Neural progenitor cell (in vitro differentiated cells): ENCODE measurements at regions not wholly inside any gene's neighbourhood (a gene's known extent, or its start where the extent isn't known, plus 50 kb on each side); places are given as distances from the start of the nearest gene placed in this dataset.

Source experiments
- DNase-seq: peaks from one replicate; pipeline ENCODE4 v3.0.0-alpha.2; 2016; ENCODE audit warnings: low spot score
- H2AFZ ChIP-seq: fragments of 200-600 bp; sonication (generic); replicated peaks from 2 replicates; pipeline ENCODE4 v1.6.1; 2016; ENCODE audit warnings: antibody characterized with exemption
- H3F3A ChIP-seq: fragments of 200-600 bp; sonication (generic); 2 replicates; pipeline ENCODE4 v1.6.1; 2016; ENCODE audit warnings: antibody characterized with exemption, low read depth
- H3K27ac ChIP-seq: fragments of 200-600 bp; sonication (generic); 2 replicates; pipeline ENCODE4 v1.5.1; 2016; ENCODE audit warnings: mild to moderate bottlenecking
- H3K27me3 ChIP-seq: fragments of 200-600 bp; sonication (generic); 2 replicates; pipeline ENCODE4 v1.6.1; 2016; ENCODE audit warnings: mild to moderate bottlenecking, moderate library complexity
- H3K36me3 ChIP-seq: fragments of 200-600 bp; sonication (generic); 2 replicates; pipeline ENCODE4 v1.5.1; 2016
- H3K4me1 ChIP-seq: fragments of 200-600 bp; sonication (generic); 2 replicates; pipeline ENCODE4 v1.6.1; 2016; ENCODE audit warnings: mixed run types
- H3K4me2 ChIP-seq: fragments of 200-600 bp; sonication (generic); 2 replicates; pipeline ENCODE4 v1.6.1; 2016
- H3K4me3 ChIP-seq: fragments of 200-600 bp; sonication (generic); 2 replicates; pipeline ENCODE4 v1.5.1; 2016
- H3K79me2 ChIP-seq: fragments of 200-600 bp; sonication (generic); 2 replicates; pipeline ENCODE4 v1.6.1; 2016; ENCODE audit warnings: low read depth
- H3K9ac ChIP-seq: fragments of 200-600 bp; sonication (generic); 2 replicates; pipeline ENCODE4 v1.6.1; 2016
- H3K9me3 ChIP-seq: fragments of 200-600 bp; sonication (generic); 2 replicates; pipeline ENCODE4 v1.5.1; 2016; ENCODE audit warnings: low read depth
- H4K20me1 ChIP-seq: fragments of 200-600 bp; sonication (generic); 2 replicates; pipeline ENCODE4 v1.6.1; 2016; ENCODE audit warnings: low read depth
- H3K27ac Mint-ChIP-seq: 3 replicates; pipeline ENCODE4 v1.8.0; 2021; ENCODE audit warnings: mixed read lengths
- H3K27me3 Mint-ChIP-seq: 2 replicates; pipeline ENCODE4 v1.8.0; 2022; ENCODE audit warnings: low read depth, mild to moderate bottlenecking, inconsistent platforms, moderate library complexity, mixed read lengths; ENCODE audit not compliant: insufficient read depth
- H3K36me3 Mint-ChIP-seq: 3 replicates; pipeline ENCODE4 v1.8.0; 2021; ENCODE audit warnings: mixed read lengths
- H3K4me1 Mint-ChIP-seq: 3 replicates; pipeline ENCODE4 v1.8.0; 2021; ENCODE audit warnings: mixed read lengths
- H3K4me3 Mint-ChIP-seq: 3 replicates; pipeline ENCODE4 v1.8.0; 2021; ENCODE audit warnings: mild to moderate bottlenecking, moderate library complexity, mixed read lengths
- H3K9me3 Mint-ChIP-seq: 3 replicates; pipeline ENCODE4 v1.8.0; 2020; ENCODE audit warnings: mixed read lengths
- EZH2 ChIP-seq: fragments of 200-600 bp; sonication (generic); IDR thresholded peaks from 2 replicates; pipeline ENCODE4 v1.6.1; 2017; ENCODE audit warnings: antibody characterized with exemption, mild to moderate bottlenecking, moderate library complexity
- EZH2phosphoT487 ChIP-seq: fragments of 200-600 bp; sonication (generic); IDR thresholded peaks from 2 replicates; pipeline ENCODE4 v1.6.1; 2017; ENCODE audit warnings: antibody characterized with exemption
- TF ChIP-seq, protein P1 (sequence below): fragments of 200-600 bp; sonication (generic); IDR thresholded peaks from 2 replicates; pipeline ENCODE4 v1.5.1; 2017; ENCODE audit warnings: antibody characterized with exemption, mild to moderate bottlenecking

DNA sequence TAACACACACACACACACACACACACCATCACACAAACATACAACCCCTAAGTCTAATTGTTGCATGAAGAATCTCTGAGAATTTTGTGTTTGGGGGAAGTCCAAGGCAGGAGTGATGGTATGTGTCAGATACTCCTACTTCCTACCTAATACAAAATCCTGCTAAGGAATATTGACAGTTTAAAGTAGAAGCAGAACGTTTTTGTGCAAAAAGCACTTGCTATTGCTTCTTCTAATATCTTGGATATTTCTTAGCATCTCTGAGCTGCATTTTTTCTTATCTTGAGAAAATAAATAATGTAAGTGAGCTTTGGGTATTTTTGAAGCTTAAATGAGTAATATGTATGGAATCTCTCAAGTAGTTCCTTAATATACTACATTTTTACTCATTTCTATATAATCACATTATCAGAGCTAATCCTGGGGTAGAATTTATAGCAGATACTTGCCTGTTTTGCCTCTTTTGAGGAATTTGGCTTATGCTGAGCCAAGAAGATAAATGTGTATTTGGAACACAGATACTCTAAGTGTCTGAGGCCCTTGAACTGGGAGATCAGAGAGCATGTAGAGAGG lies 212.3 kb downstream of the DKK1 start:
- Histone ChIP-seq H3K4me3 (no peak overlapping the region), H3K27me3 (no peaks in the 10 kb centered on the region), H3F3A (no peaks in the 10 kb centered on the region), H3K4me2 (no peak overlapping the region), H3K9ac (no peak overlapping the region), H3K9me3 (no peaks in the 10 kb centered on the region), H3K36me3 (no peaks in the 10 kb centered on the region), H3K79me2 (no peaks in the 10 kb centered on the region), H4K20me1 (no peaks in the 10 kb centered on the region), H2AFZ (no peak overlapping the region), H3K27ac (no peak overlapping the region), H3K4me1 (no peaks in the 10 kb centered on the region)
- Mint-ChIP-seq H3K36me3 (no peaks in the 10 kb centered on the region), H3K27ac (no peak overlapping the region), H3K9me3 (peaks cover 8% of the 10 kb centered on the region), H3K27me3 (no peaks in the 10 kb centered on the region), H3K4me3 (no peak overlapping the region), H3K4me1 (no peaks in the 10 kb centered on the region)
- TF ChIP-seq, protein P1, sequence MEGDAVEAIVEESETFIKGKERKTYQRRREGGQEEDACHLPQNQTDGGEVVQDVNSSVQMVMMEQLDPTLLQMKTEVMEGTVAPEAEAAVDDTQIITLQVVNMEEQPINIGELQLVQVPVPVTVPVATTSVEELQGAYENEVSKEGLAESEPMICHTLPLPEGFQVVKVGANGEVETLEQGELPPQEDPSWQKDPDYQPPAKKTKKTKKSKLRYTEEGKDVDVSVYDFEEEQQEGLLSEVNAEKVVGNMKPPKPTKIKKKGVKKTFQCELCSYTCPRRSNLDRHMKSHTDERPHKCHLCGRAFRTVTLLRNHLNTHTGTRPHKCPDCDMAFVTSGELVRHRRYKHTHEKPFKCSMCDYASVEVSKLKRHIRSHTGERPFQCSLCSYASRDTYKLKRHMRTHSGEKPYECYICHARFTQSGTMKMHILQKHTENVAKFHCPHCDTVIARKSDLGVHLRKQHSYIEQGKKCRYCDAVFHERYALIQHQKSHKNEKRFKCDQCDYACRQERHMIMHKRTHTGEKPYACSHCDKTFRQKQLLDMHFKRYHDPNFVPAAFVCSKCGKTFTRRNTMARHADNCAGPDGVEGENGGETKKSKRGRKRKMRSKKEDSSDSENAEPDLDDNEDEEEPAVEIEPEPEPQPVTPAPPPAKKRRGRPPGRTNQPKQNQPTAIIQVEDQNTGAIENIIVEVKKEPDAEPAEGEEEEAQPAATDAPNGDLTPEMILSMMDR, result no peak
- TF ChIP-seq EZH2phosphoT487, result no peak
- no peak for TF ChIP-seq EZH2
- no peak for DNase-seq

DNA sequence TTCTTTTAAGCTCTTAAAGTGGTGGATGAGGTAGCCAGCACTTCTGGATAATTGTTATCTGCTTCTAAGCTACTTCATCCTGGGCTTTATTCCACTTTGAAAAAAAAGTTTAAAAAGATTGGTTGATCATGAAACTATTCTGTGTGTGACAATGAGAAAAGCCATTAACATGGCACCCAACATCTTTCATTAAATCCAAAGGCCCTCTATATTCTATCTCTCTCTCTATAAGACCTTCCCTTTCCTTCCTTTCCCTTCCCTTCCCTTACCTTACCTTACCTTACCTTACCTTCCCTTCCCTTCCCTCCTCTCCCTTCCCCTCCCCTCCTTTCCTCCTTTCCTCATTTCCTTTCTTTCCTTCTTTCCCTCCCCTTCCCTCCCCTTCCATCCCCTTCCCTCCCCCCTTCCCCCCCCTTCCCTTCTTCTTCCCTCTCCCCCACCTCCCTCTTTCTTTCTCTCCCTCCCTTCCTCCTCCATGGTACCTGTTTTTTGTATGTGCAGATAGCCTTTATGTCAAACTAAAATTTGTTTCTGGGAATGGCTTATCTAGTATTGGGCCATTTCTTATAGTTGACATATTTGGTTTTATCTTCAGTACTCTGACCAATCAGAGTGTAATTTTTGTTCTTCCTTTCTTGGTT lies 218.7 kb downstream of the DKK1 start:
- Mint-ChIP-seq H3K27me3 (no peaks in the 10 kb centered on the region), H3K36me3 (no peaks in the 10 kb centered on the region), H3K4me1 (no peaks in the 10 kb centered on the region), H3K27ac (no peak overlapping the region), H3K4me3 (no peak overlapping the region), H3K9me3 (peaks cover 8% of the 10 kb centered on the region)
- Histone ChIP-seq H3K27ac (no peak overlapping the region), H3K9ac (no peak overlapping the region), H3K36me3 (no peaks in the 10 kb centered on the region), H2AFZ (no peak overlapping the region), H3K4me1 (no peaks in the 10 kb centered on the region), H3K27me3 (no peaks in the 10 kb centered on the region), H3K79me2 (no peaks in the 10 kb centered on the region), H3K4me3 (no peak overlapping the region), H3K9me3 (no peaks in the 10 kb centered on the region), H4K20me1 (no peaks in the 10 kb centered on the region), H3K4me2 (no peak overlapping the region), H3F3A (no peaks in the 10 kb centered on the region)
- no peak for DNase-seq
- TF ChIP-seq EZH2 (no peak), EZH2phosphoT487 (no peak)
- TF ChIP-seq, protein P1, result no peak

DNA sequence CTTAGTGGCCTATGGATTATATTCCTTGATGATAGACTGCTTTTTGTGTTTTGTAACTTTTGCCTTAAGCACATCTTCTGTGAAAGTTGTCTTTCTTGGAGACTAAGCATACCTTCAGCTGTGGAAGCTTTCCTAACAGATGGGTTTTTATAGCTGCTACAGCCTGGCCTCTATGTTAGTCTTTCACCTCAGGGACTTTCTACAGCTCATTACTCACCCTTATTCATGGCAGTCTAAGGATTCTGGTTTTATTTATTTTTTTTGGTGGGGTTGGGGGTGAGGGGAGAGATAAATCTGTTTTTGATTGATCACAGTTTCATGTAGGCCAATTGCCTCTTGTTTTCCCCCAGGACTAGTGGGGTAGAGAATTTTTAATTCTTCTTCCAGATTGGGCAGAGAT lies 219.9 kb downstream of the DKK1 start:
- no peaks in the 10 kb centered on the region for H3K4me1 Mint-ChIP-seq
- no peak overlapping the region for H3K4me3 Mint-ChIP-seq
- H2AFZ ChIP-seq, result no peak overlapping the region
- H3F3A ChIP-seq, result no peaks in the 10 kb centered on the region
- H4K20me1 ChIP-seq, result no peaks in the 10 kb centered on the region
- no peaks in the 10 kb centered on the region for H3K27me3 ChIP-seq
- no peak overlapping the region for H3K27ac Mint-ChIP-seq
- no peaks in the 10 kb centered on the region for H3K36me3 ChIP-seq
- H3K27ac ChIP-seq, result no peak overlapping the region
- TF ChIP-seq EZH2, result no peak
- TF ChIP-seq, protein P1, result no peak
- TF ChIP-seq EZH2phosphoT487, result no peak
- peaks cover 8% of the 10 kb centered on the region for H3K9me3 Mint-ChIP-seq
- H3K27me3 Mint-ChIP-seq, result no peaks in the 10 kb centered on the region
- no peak overlapping the region for H3K4me2 ChIP-seq
- H3K36me3 Mint-ChIP-seq, result no peaks in the 10 kb centered on the region
- H3K9me3 ChIP-seq, result no peaks in the 10 kb centered on the region
- H3K4me1 ChIP-seq, result no peaks in the 10 kb centered on the region
- H3K9ac ChIP-seq, result no peak overlapping the region
- no peaks in the 10 kb centered on the region for H3K79me2 ChIP-seq
- no peak overlapping the region for H3K4me3 ChIP-seq
- DNase-seq, result no peak
